ENCODE measurements at regions not wholly inside any gene's neighbourhood (a gene's known extent, or its start where the extent isn't known, plus 50 kb on each side); places are given as distances from the start of the nearest gene placed in this dataset.

DNA sequence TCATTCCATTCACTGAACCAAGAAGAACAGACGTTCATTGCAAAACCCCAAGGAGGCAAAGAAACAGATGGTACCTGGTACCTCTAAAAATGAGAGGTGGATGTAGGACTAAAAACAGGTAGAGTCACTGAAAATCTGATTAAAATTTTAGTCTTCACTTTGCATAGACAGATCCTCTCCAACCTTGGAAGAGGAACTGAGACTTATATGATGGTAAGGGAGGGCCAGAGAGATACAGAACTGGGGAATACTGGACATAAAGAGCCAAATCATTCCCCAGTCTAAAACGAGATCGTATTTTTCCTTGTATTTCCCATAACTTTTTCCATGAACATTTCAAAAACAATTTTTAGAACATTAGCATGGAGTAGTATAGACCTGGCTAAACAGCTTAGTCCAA lies 59.7 kb upstream of the SPOPL start:
- POLR2A ChIA-PET, result no interaction called here
- TF ChIP-seq LEF1 (IDR thresholded peaks at IDR 0.05; ENCODE audit: borderline replicate concordance), result no peak
- TF ChIP-seq NFRKB (IDR thresholded peaks at IDR 0.05), result no peak
- no peak for TF ChIP-seq BHLHE40 (IDR thresholded peaks at IDR 0.05; ENCODE audit: borderline replicate concordance)
- no peak for TF ChIP-seq L3MBTL2 (conservative IDR thresholded peaks at IDR 0.05)
- TF ChIP-seq FOXM1 (IDR thresholded peaks at IDR 0.05; ENCODE audit: borderline replicate concordance), result no peak
- TF ChIP-seq ZNF384 (IDR thresholded peaks at IDR 0.05), result no peak
- TF ChIP-seq HDGF (IDR thresholded peaks at IDR 0.05; ENCODE audit: borderline replicate concordance), result no peak
- no peak for TF ChIP-seq FOXK2 (IDR thresholded peaks at IDR 0.05)
- no peak for TF ChIP-seq SP1 (IDR thresholded peaks at IDR 0.05)
- TF ChIP-seq PKNOX1 (IDR thresholded peaks at IDR 0.05), result no peak
- no peak for TF ChIP-seq ARNT (IDR thresholded peaks at IDR 0.05)
- no peak for DNase-seq (ENCODE audit: extremely low spot score)
- CTCF ChIA-PET, result no interaction called here

- CTCF ChIA-PET, result interaction anchor here (0.6 kb wide), 1 partner anchor 33 kb away, joined by 3 read pairs; no protein-coding TSS in a partner anchor
- TF ChIP-seq HDGF (IDR thresholded peaks at IDR 0.05; ENCODE audit: borderline replicate concordance) (no peak), FOXM1 (IDR thresholded peaks at IDR 0.05; ENCODE audit: borderline replicate concordance) (no peak), SUZ12 (IDR thresholded peaks at IDR 0.05) (no peak), BHLHE40 (IDR thresholded peaks at IDR 0.05; ENCODE audit: borderline replicate concordance) (no peak), ZNF384 (IDR thresholded peaks at IDR 0.05) (no peak), CTBP1 (IDR thresholded peaks at IDR 0.05; ENCODE audit: borderline replicate concordance) (no peak), FOXA1 (IDR thresholded peaks at IDR 0.05) (no peak), LEF1 (IDR thresholded peaks at IDR 0.05; ENCODE audit: borderline replicate concordance) (no peak), PKNOX1 (IDR thresholded peaks at IDR 0.05) (no peak), ELF4 (IDR thresholded peaks at IDR 0.05) (no peak), TARDBP (IDR thresholded peaks at IDR 0.05) (no peak), FOXK2 (IDR thresholded peaks at IDR 0.05) (no peak), NFRKB (IDR thresholded peaks at IDR 0.05) (no peak), ARNT (IDR thresholded peaks at IDR 0.05) (no peak), SP1 (IDR thresholded peaks at IDR 0.05) (no peak), L3MBTL2 (conservative IDR thresholded peaks at IDR 0.05) (no peak)
- no peak for DNase-seq (ENCODE audit: extremely low spot score)
- POLR2A ChIA-PET, result no interaction called here
Measured at GRCh38 chr2:138444411-138444810, 57.2 kb upstream of the SPOPL start.

DNA sequence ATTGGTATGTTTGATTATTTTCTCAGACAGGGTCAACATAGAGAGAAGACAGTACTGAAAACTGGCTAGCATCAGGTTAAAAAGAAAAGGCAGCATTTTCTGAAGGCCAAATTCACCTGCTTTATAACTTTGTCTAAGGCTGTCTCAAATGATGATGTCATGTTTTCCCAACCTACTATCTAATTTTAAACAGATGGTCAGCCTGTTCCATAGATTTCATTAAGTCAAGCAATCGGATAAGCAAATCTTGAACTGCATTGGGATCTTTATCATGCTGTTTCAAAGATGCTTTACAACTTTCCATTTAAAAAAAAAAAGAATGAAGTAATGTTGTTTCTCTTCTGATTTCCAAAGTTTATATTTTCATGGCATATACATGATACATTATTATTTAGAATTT lies 56.3 kb upstream of the SPOPL start:
- ChIA-PET POLR2A (no interaction called here), CTCF (interaction anchor here (0.7 kb wide), 1 partner anchor 370 kb away, joined by 4 read pairs; no protein-coding TSS in a partner anchor)
- TF ChIP-seq ELF4 (IDR thresholded peaks at IDR 0.05) (no peak), FOXA1 (IDR thresholded peaks at IDR 0.05) (no peak), CTBP1 (IDR thresholded peaks at IDR 0.05; ENCODE audit: borderline replicate concordance) (no peak), L3MBTL2 (conservative IDR thresholded peaks at IDR 0.05) (no peak), LEF1 (IDR thresholded peaks at IDR 0.05; ENCODE audit: borderline replicate concordance) (no peak), SP1 (IDR thresholded peaks at IDR 0.05) (no peak), FOXM1 (IDR thresholded peaks at IDR 0.05; ENCODE audit: borderline replicate concordance) (no peak), SUZ12 (IDR thresholded peaks at IDR 0.05) (no peak), BHLHE40 (IDR thresholded peaks at IDR 0.05; ENCODE audit: borderline replicate concordance) (no peak), FOXK2 (IDR thresholded peaks at IDR 0.05) (no peak), ZNF384 (IDR thresholded peaks at IDR 0.05) (no peak), NFRKB (IDR thresholded peaks at IDR 0.05) (no peak), TARDBP (IDR thresholded peaks at IDR 0.05) (no peak), ARNT (IDR thresholded peaks at IDR 0.05) (no peak), HDGF (IDR thresholded peaks at IDR 0.05; ENCODE audit: borderline replicate concordance) (no peak), PKNOX1 (IDR thresholded peaks at IDR 0.05) (no peak)
- DNase-seq (ENCODE audit: extremely low spot score), result no peak

- CTCF ChIA-PET, result interaction anchor here (0.7 kb wide), 1 partner anchor 370 kb away, joined by 4 read pairs; no protein-coding TSS in a partner anchor
- TF ChIP-seq L3MBTL2 (conservative IDR thresholded peaks at IDR 0.05) (no peak), FOXK2 (IDR thresholded peaks at IDR 0.05) (no peak), SP1 (IDR thresholded peaks at IDR 0.05) (no peak), FOXA1 (IDR thresholded peaks at IDR 0.05) (no peak), PKNOX1 (IDR thresholded peaks at IDR 0.05) (no peak), CTBP1 (IDR thresholded peaks at IDR 0.05; ENCODE audit: borderline replicate concordance) (no peak), ARNT (IDR thresholded peaks at IDR 0.05) (no peak), NFRKB (IDR thresholded peaks at IDR 0.05) (no peak), HDGF (IDR thresholded peaks at IDR 0.05; ENCODE audit: borderline replicate concordance) (no peak)
- DNase-seq (ENCODE audit: extremely low spot score), result no peak
Measured at GRCh38 chr2:138446043-138446442, 55.5 kb upstream of the SPOPL start.

DNA sequence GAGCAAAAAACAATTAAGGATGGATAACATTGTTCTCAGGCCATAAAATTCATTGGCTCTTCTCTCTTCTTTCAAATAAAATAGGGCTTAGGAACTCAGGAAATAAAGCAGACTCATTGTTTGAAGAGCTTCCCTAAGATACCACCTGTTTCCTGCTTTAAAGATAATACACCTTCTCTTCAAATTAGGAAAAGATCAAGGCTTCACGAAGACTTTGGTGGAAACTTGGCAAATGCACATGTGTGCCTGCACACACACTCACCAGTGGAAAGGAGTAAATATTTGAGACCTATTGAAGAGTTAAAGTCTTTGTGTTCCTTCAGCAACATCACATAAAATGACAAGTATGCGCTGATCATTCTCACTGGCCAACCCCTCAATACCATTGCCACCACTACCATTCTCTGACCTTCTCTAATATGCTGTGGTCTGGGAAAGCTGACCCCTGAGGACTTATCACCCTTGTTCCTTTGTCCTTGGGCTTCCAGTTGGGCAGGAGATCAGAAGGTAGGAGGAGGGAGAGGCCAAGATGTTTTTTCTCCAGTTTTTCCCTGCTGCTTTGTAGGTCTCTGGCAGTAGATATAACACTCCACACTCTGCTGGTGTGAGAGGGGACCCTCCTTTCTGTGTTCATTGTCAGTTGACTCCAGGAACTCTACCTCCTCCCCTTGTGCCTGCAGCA lies 53.5 kb upstream of the SPOPL start:
- no peak for TF ChIP-seq SP1 (IDR thresholded peaks at IDR 0.05)
- TF ChIP-seq SUZ12 (IDR thresholded peaks at IDR 0.05), result no peak
- no peak for TF ChIP-seq ARNT (IDR thresholded peaks at IDR 0.05)
- no peak for TF ChIP-seq BHLHE40 (IDR thresholded peaks at IDR 0.05; ENCODE audit: borderline replicate concordance)
- CTCF ChIA-PET, result no interaction called here
- POLR2A ChIA-PET, result no interaction called here
- DNase-seq (ENCODE audit: extremely low spot score), result no peak

More at GRCh38 chr2:138446043-138446442, 55.5 kb upstream of the SPOPL start:
- POLR2A ChIA-PET, result no interaction called here
